HG03025 (cell line): ENCODE measurements at regions not wholly inside any gene's neighbourhood (a gene's known extent, or its start where the extent isn't known, plus 50 kb on each side); places are given as distances from the start of the nearest gene placed in this dataset.

ENCODE experiments used
- ATAC-seq: cut with Tn5 transposase; IDR thresholded peaks from one replicate; pipeline ENCODE4 v1.9.1; 2021; ENCODE audit warnings: mild to moderate bottlenecking, moderate library complexity; ENCODE audit not compliant: unreplicated experiment, low FRiP score

DNA sequence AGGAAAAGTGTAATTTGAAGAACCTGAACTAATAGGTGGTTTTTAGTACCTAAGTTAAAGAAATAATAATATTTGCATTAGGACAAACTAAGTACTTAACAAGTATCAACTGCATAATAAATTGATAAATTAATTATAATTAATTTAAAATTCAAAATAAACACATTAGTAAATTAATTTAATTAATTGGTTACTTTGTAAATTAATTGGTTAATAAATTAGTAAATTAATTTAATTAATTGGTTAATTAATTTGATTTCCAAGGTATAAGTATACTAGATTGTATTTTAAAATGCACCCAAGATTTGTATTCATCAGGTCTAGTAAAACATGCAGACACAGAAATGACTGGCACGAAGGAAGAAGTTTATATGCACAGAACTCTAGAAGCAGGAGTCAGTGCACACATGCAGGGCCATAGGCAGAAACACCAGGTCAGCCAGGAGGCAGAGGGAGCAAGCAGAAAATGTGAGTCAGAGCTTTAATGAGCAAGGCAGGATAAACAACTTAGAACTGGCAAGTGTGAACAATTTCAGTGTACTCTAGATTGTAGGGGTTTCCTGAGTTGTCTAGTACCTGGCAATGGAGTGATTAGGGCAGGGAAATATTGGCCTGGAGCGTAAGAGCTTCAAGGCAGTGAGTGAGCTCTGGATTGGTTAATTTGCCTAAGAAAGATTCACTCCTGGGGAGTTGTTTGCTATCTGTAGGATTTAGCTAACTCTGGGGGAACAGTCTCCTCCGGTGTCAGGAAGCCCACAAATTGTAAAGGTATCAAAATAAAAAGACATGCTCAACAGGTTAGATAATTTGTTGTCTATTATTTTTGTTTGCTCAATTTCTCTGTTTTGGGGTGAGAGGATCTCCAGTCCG is 665.7 kb downstream of the MRPL39 start:
- ATAC-seq, result no peak

DNA sequence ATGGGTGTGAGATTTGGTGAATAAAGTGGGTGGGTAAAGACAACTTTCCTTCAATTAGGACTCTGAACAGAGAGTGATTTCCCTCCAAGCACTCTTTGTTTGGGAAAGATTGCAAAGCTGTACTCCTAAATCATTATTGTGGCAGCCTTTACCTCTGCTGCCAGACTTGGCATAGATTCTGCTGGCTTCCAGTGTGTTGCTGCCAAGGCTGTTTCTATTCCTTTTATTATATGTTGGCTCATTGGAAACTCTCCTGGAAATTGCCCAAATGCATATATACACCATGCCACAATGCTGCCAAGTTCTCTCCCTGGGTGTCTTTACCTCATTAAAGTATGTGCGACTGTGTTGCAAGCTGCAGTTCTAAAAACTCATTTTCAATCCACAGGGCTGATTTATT is 668.0 kb downstream of the MRPL39 start:
- ATAC-seq, result no peak

- no peak for ATAC-seq
These were observed 668.7 kb downstream of the MRPL39 start for GRCh38 chr21:24938573-24938972.

- ATAC-seq, result no peak
These were observed 671.3 kb downstream of the MRPL39 start for GRCh38 chr21:24935991-24936390.

DNA sequence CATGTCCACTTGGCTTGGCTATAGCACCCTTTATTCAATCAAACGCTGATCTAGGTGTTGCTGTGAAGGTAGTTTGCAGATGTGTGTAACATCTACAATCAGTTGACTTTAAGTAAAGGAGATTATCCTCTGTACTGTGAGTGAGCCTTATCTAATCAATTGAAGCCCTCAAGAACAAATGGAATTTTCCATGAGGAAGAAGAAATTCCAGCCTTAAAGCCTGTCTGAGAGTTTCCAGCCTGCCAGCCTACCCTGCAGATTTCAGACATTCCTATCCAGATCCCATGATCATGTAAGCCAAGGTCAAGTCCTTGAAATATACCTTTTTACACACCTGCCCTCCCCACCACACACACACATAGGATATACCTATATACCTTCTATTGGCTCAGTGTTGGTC is 696.7 kb downstream of the MRPL39 start:
- no peak for ATAC-seq

DNA sequence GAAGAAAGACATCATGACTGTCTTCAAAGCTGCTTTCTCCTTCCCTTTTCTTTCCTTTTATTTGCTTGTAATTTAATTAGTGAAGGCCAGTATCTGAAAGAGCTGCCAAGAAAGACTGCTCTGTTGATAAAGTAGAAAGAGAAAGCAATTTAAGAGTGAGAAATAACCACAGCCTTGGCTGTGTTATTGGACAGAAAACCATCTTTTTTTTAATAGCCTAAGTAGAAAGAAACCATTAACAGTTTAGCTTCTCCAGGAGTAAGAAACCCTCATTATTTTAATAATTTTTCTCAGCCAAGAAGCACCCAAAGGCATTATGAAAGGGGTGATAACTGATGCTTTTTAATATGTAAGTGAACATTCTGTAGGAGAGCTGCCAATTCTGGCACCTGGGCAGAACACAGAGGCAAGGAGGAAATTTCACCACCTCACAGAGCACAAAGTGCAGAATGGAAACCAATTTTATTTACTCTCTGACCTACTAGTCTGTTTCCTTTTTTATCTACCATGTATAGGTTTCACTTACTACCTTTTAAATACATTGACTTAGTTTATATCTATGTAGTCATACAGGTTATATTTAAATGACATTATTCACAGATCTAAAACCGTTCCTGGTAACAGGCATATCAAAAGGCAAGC is 703.2 kb downstream of the MRPL39 start:
- peak; percentile 55 for ATAC-seq

- ATAC-seq, result no peak
These were observed 708.1 kb downstream of the MRPL39 start for GRCh38 chr21:24899138-24899537.

- no peak for ATAC-seq
These were observed 709.4 kb downstream of the MRPL39 start for GRCh38 chr21:24897883-24898282.

GRCh38 chr21:24896735-24897124 is 710.6 kb downstream of the MRPL39 start:
- no peak for ATAC-seq

DNA sequence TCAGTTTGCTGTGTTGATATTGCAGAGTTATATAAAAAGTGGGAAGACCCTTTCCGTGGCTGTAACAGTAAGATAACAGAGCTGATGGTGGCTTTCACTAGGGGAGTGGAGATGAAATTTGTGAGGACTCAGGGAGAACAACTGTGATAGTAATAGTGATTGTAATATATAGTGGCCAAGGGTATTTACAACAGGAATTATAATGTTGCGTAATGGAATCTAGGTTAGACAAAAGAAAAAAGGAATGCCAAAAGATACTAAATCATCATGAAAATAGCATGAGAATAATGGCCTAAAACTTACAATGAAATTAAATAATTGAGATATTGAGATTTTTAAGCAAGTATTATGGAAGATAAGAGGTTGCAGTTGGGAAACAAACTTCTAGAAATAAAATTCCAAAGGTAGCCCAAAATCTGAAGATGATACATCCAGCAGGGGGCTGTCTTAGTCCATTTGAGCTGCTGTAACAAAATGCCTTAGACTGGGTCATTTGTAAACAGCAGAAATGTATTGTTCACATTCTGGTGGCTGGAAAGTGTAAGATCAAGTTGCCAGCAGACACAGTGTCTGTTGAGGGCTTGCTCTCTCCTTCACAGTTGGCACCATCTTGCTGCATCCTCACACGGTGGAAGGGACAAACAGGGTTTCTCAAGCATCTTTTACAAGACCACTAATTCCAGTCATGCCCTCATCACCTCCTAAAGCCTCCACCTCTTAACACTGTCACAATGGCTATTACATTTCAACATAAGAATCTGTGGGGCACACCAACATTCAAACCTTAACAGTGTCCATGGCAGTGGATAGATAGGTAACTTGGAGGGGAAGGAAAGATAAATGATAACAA is 711.2 kb downstream of the MRPL39 start:
- peak; percentile 46 for ATAC-seq

DNA sequence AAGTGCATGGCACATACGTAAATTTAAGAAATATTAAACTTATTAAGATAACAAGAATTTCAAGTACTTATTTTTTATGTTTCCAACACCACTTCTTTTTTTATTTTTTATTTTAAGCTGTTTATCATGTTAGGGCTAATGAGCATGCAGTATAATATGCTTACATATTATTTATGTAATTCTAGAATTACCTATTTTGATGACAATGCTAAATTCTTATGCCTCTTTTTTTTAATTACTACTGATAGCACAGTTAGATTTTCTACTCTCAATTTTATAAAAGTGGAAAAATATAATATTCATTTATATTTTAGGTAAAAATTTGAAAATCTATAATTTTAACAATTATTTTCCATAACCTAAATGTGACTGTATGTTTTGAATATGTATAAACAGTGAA is 713.0 kb downstream of the MRPL39 start:
- ATAC-seq, result no peak

DNA sequence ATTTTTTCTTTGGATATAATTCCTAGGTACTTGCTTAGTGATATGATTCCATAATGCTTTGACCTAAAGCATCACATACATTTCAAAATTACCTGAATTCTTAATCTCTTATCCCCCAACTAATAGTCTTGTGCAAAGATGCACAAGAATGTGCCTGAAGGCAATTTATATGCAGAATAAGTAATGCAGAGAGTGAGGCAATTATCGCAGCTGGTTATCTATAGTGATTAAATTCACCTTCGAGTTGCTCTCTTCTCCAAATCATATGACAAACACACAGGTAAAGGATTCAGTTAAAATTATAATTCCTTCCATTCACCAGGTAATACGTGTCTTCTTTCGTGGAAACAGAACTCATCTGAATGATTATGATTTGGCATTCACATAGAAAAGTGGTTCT is 717.3 kb downstream of the MRPL39 start:
- no peak for ATAC-seq

DNA sequence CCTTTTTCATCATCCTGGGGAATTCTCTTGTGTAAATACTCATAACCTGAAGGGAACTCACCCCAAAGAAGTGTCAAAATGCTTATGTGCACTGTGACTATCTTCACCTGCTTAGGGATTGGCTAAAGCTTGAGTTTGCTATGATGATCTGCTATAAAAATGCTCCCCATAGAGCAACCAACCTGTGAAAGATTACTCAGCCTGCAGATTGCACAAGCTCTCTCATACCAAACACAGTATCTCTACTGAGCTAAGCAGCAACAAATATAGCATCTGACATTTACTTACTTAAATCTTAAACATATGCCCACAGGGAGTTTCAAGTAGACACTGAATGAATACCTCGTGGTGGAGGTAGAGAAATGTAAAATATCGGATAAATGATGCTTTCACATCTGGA is 725.8 kb downstream of the MRPL39 start:
- ATAC-seq, result no peak

DNA sequence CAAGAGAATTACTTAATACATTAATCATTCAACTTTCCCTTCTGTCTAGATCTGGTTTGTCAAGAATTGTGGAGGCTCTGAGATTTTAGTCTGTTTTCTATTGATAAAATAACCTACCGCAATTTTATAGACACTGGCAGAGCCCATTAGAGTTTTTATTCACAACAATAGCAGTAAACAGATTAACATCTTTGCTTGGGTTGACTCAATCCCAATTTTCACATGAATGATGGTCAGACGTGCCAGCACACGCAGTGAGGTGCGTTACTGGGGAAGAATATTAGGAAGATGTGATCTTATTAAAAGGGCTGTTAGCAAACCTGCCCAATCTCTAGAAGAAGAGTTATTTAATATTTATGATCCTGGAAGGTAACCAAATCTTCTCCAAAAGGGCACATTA is 736.6 kb downstream of the MRPL39 start:
- ATAC-seq, result no peak

DNA sequence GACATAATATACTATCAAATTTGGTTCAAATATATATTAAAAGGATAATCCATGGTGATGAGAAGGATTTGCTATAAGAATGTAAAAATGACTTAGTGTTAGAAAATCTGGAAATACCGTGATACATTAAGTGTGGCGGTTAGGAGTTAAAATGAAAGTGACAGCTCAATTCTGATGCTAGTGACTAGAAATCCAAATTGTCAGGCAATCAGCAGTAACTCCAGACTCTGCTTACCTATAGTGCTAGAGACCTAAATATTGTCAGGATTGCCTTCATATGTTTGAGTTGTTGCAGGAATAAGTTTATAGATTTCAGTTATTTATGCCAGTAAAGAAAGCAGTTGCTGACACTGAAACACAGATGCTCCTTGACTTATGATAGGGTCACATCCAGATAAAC is 737.4 kb downstream of the MRPL39 start:
- ATAC-seq, result no peak

GRCh38 chr21:24868117-24868516 is 739.2 kb downstream of the MRPL39 start:
- no peak for ATAC-seq

DNA sequence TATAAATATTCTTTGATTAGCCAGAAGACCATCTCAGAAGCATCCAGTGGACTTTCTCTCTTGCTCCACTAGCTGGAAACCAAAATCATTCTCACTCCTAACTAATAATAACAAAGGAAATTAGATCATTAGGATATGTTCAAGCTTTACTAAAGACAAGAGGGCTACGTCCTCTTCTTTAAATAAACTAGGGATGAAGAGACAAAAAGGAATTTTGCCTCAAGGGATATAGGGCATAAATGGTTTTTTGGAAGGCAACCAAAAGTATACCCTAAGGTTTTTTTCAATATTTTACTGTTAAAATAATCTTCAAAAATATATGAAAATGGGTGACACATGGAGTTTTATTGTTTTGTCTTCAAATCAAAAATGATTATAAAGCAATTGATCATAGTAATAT is 745.8 kb downstream of the MRPL39 start:
- ATAC-seq, result no peak

- ATAC-seq, result no peak
These were observed 751.0 kb downstream of the MRPL39 start for GRCh38 chr21:24856326-24856725.

GRCh38 chr21:24852610-24853195 is 754.6 kb downstream of the MRPL39 start:
- ATAC-seq, result no peak

- no peak for ATAC-seq
These were observed 757.2 kb downstream of the MRPL39 start for GRCh38 chr21:24850121-24850520.

DNA sequence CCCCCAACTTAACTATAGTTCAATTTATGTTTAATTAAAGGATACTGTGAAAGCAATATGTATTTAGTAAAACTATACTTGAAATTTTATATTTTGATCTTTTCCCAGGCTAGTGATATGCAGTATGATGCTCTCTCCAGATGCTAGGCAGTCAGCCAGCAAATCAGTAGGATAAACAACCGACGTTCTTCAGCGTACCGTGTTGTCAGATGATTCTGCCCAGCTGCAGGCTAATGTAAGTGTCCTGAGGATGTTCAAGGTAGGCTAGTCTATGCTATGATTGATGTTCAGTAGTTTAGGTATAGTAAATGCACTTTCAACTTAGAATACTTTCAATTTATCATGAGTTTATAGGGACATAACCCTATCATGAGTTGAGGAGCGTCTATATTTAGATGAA is 762.6 kb downstream of the MRPL39 start:
- ATAC-seq, result no peak
